Endothelial cell (in vitro differentiated cells): ENCODE measurements at regions not wholly inside any gene's neighbourhood (a gene's known extent, or its start where the extent isn't known, plus 50 kb on each side); places are given as distances from the start of the nearest gene placed in this dataset.
A peak's percentile ranks its signal among the peaks of the same experiment; 100 is the strongest.

Experiments used
- DNase-seq: peaks from one replicate; pipeline ENCODE4 v3.0.0; 2021; ENCODE audit warnings: low spot score
- H3K27ac Mint-ChIP-seq: one replicate; pipeline ENCODE4 v1.8.0; 2021; ENCODE audit warnings: mixed read lengths, inconsistent platforms; ENCODE audit not compliant: unreplicated experiment
- H3K27me3 Mint-ChIP-seq: one replicate; pipeline ENCODE4 v1.8.0; 2021; ENCODE audit warnings: mild to moderate bottlenecking, moderate library complexity, mixed read lengths, inconsistent platforms; ENCODE audit not compliant: unreplicated experiment
- H3K36me3 Mint-ChIP-seq: one replicate; pipeline ENCODE4 v1.8.0; 2021; ENCODE audit warnings: mild to moderate bottlenecking, low read depth, mixed read lengths, inconsistent platforms; ENCODE audit not compliant: unreplicated experiment
- H3K4me1 Mint-ChIP-seq: one replicate; pipeline ENCODE4 v1.8.0; 2021; ENCODE audit warnings: mild to moderate bottlenecking, mixed read lengths, inconsistent platforms; ENCODE audit not compliant: unreplicated experiment
- H3K4me3 Mint-ChIP-seq: one replicate; pipeline ENCODE4 v1.8.0; 2021; ENCODE audit warnings: mild to moderate bottlenecking, mixed read lengths, inconsistent platforms; ENCODE audit not compliant: unreplicated experiment
- H3K9me3 Mint-ChIP-seq: one replicate; pipeline ENCODE4 v1.8.0; 2021; ENCODE audit warnings: mixed read lengths, inconsistent platforms; ENCODE audit not compliant: unreplicated experiment
- CTCF ChIP-seq: fragments of 200-600 bp; sonication (generic); IDR thresholded peaks from one replicate; pipeline ENCODE4 v1.5.0; 2021; ENCODE audit warnings: antibody characterized with exemption; ENCODE audit not compliant: unreplicated experiment

- peaks cover 33% of the 10 kb centered on the region for H3K4me1 Mint-ChIP-seq
- peaks cover 2% of the 10 kb centered on the region for H3K27me3 Mint-ChIP-seq
- H3K27ac Mint-ChIP-seq: peak overlapping the region; percentile 91
- no peaks in the 10 kb centered on the region for H3K9me3 Mint-ChIP-seq
- peak; percentile 23 for DNase-seq
- no peaks in the 10 kb centered on the region for H3K36me3 Mint-ChIP-seq
- H3K4me3 Mint-ChIP-seq: no peak overlapping the region
- TF ChIP-seq CTCF: no peak
Observed at GRCh38 chr4:99715286-99715685, 57.7 kb upstream of the C4orf54 start.

- no peak for DNase-seq
- Mint-ChIP-seq H3K9me3 (no peaks in the 10 kb centered on the region), H3K4me1 (peaks cover 33% of the 10 kb centered on the region), H3K27me3 (peaks cover 2% of the 10 kb centered on the region), H3K27ac (peak overlapping the region; percentile 62), H3K36me3 (no peaks in the 10 kb centered on the region), H3K4me3 (no peak overlapping the region)
- TF ChIP-seq CTCF: no peak
Observed at GRCh38 chr4:99714179-99714578, 56.6 kb upstream of the C4orf54 start.

GRCh38 chr4:99712530-99712929 lies 54.9 kb upstream of the C4orf54 start:
- Mint-ChIP-seq H3K9me3 (no peaks in the 10 kb centered on the region), H3K4me3 (no peak overlapping the region), H3K27me3 (peaks cover 2% of the 10 kb centered on the region), H3K36me3 (no peaks in the 10 kb centered on the region), H3K27ac (no peak overlapping the region), H3K4me1 (peaks cover 33% of the 10 kb centered on the region)
- DNase-seq: no peak
- TF ChIP-seq CTCF: no peak

GRCh38 chr4:99712099-99712498 lies 54.5 kb upstream of the C4orf54 start:
- TF ChIP-seq CTCF: no peak
- peaks cover 2% of the 10 kb centered on the region for H3K27me3 Mint-ChIP-seq
- H3K4me3 Mint-ChIP-seq: no peak overlapping the region
- DNase-seq: no peak
- no peak overlapping the region for H3K27ac Mint-ChIP-seq
- H3K9me3 Mint-ChIP-seq: no peaks in the 10 kb centered on the region
- no peaks in the 10 kb centered on the region for H3K36me3 Mint-ChIP-seq
- H3K4me1 Mint-ChIP-seq: peaks cover 33% of the 10 kb centered on the region

DNA sequence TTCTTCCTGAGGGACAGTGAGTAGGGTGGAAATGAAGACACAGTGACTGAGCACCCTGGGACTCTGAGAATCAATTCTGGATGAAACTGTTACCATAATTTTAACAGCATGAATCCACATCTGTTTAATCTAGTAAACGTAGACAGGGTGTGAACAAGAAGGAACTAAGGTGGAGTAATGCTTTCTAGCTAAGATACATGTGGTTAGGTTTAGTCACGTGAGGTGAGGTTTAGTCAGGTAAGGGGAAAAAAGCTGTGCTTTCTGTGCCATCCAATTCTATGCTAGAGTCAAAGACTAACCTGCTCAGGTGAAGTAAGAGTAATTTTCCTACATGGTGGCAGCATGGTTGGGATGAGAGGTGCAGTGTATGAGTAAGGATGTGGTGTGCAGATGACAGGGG lies 54.0 kb upstream of the C4orf54 start:
- Mint-ChIP-seq H3K4me3 (no peak overlapping the region), H3K4me1 (peaks cover 31% of the 10 kb centered on the region), H3K27me3 (peaks cover 2% of the 10 kb centered on the region), H3K9me3 (no peaks in the 10 kb centered on the region), H3K36me3 (no peaks in the 10 kb centered on the region), H3K27ac (no peak overlapping the region)
- no peak for TF ChIP-seq CTCF
- DNase-seq: no peak
